Cardiac fibroblast (primary cell): ENCODE measurements at regions not wholly inside any gene's neighbourhood (a gene's known extent, or its start where the extent isn't known, plus 50 kb on each side); places are given as distances from the start of the nearest gene placed in this dataset.

Experiments
- DNase-seq, 2 donors: peaks; one replicate each; pipeline versions ENCODE4 v3.0.0 to v3.0.0-alpha.2; 2010; ENCODE audit warnings: low read depth in 2 of 2
- H3K4me3 ChIP-seq, 2 donors: replicated peaks in 1 of 2; 1 replicate in 1 of 2; 2 replicates in 1 of 2; pipeline ENCODE4 v1.5.1; 2011; ENCODE audit warnings: low read depth in 2 of 2, low read length in 2 of 2, mild to moderate bottlenecking in 2 of 2, moderate library complexity in 1 of 2
- CTCF ChIP-seq: IDR thresholded peaks from one replicate; pipeline ENCODE4 v1.5.1; 2011; ENCODE audit warnings: low read depth, mild to moderate bottlenecking, low read length, inconsistent platforms

- no peak for DNase-seq
- H3K4me3 ChIP-seq: no peak overlapping the region
- no peak for TF ChIP-seq CTCF
These were observed 380.3 kb upstream of the LCORL start for GRCh38 chr4:18401868-18402267.

DNA sequence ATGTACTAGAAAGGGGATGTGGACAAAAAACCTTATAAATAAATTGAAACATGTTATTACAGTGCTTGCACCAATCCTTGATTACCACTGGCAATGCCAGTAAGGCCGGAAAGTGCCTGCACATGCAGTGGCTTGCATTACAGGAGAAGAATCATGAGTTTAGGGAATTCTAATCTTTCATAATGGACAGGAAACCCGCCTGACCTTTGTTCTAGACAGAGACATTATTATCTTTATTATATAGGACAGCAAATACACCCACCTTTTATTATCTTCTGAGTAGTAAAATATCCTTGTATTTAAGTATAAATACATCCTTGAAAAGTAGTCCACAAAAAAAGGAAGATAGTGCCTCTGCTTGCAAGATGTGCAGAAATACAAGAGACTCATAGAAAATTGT lies 379.9 kb upstream of the LCORL start:
- TF ChIP-seq CTCF: no peak
- DNase-seq: no peak

DNA sequence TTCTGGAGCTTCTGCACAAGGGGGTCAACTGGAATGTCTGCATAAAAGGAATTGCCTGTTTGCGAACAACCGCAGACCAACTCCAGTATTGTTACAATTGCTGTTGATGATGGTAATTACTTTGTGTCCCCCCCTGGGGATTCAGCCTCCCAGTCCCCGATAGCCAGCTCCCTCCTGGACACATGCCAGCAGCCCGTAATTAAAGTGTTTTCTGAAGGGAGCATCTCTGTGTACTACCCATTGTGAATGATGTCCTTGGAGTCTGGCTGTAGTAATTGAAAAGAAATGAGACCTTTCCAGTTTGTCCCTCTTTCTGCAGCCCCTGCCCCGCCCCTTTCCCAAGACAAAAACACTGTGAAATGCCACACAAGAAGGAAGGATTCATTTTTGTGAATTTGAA lies 377.1 kb upstream of the LCORL start:
- H3K4me3 ChIP-seq: no peak overlapping the region
- no peak for TF ChIP-seq CTCF
- no peak for DNase-seq

More for the DNA sequence above, 379.9 kb upstream of the LCORL start:
- H3K4me3 ChIP-seq: no peak overlapping the region

GRCh38 chr4:18397681-18398390 lies 376.3 kb upstream of the LCORL start:
- H3K4me3 ChIP-seq: no peak overlapping the region
- DNase-seq: no peak
- TF ChIP-seq CTCF: no peak

DNA sequence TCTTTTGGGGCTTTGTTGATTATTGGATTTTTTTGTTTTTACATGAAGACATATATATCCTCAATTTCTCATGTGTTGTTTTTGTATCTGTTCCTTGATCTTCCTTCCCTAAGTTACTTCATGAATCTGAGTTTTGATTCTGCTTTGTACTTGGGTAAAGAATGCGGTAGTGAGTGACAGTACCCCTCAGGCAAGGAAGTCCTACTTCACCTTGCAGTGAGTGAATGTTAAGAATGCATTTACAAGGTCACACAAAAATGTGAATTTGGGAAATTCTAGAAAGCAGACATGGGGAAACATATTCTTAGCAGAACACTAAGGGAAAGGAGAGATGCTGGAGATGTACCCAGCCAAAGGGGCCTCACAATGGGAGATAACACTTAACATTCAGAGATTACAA lies 373.1 kb upstream of the LCORL start:
- TF ChIP-seq CTCF: no peak
- no peak overlapping the region for H3K4me3 ChIP-seq
- no peak for DNase-seq

DNA sequence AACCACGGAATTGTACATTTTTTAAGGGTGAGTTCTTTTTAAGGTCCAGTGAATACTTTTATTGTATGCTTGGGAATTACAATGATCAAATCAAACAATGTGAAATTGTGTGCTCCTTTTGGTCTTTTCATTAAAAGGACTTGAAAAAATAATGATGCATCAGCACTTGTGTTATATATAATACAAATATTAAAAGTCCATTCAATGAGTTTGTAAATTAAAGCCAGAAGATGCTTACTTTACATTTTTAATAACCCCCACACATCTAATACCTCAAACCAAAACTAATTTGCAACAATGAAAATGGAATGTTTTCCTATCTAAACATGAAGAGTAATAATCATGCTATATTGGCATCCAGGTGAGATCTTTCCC lies 369.8 kb upstream of the LCORL start:
- TF ChIP-seq CTCF: no peak
- H3K4me3 ChIP-seq: no peak overlapping the region
- no peak for DNase-seq
